Cardiac fibroblast (primary cell): ENCODE measurements at regions not wholly inside any gene's neighbourhood (a gene's known extent, or its start where the extent isn't known, plus 50 kb on each side); places are given as distances from the start of the nearest gene placed in this dataset.

Source experiments
- DNase-seq, 2 donors: peaks; one replicate each; pipeline versions ENCODE4 v3.0.0 to v3.0.0-alpha.2; 2010; ENCODE audit warnings: low read depth in 2 of 2
- H3K4me3 ChIP-seq, 2 donors: replicated peaks in 1 of 2; 1 replicate in 1 of 2; 2 replicates in 1 of 2; pipeline ENCODE4 v1.5.1; 2011; ENCODE audit warnings: low read depth in 2 of 2, low read length in 2 of 2, mild to moderate bottlenecking in 2 of 2, moderate library complexity in 1 of 2
- TF ChIP-seq, protein P1 (sequence below): IDR thresholded peaks from one replicate; pipeline ENCODE4 v1.5.1; 2011; ENCODE audit warnings: low read depth, mild to moderate bottlenecking, low read length, inconsistent platforms

DNA sequence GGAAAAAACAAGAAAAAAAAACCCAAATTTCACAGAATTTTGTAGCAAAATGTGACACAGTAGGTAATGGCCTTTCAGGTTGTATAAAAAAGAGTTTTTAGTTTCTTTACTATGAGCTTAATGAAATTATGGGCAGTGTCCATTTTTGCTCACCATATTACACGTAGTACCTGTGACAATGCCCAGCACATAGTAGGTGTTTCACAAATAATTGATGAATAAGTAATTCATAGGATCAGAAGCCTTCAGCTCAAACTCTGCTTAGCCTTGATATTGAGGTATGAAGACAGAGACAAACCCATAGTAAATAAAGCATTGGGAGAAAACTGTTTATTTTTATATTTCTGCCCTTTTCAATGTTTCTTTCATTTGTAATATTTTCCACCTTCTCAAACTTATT, 97.2 kb downstream of the LHX9 start:
- TF ChIP-seq, protein P1, sequence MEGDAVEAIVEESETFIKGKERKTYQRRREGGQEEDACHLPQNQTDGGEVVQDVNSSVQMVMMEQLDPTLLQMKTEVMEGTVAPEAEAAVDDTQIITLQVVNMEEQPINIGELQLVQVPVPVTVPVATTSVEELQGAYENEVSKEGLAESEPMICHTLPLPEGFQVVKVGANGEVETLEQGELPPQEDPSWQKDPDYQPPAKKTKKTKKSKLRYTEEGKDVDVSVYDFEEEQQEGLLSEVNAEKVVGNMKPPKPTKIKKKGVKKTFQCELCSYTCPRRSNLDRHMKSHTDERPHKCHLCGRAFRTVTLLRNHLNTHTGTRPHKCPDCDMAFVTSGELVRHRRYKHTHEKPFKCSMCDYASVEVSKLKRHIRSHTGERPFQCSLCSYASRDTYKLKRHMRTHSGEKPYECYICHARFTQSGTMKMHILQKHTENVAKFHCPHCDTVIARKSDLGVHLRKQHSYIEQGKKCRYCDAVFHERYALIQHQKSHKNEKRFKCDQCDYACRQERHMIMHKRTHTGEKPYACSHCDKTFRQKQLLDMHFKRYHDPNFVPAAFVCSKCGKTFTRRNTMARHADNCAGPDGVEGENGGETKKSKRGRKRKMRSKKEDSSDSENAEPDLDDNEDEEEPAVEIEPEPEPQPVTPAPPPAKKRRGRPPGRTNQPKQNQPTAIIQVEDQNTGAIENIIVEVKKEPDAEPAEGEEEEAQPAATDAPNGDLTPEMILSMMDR = no peak
- no peak overlapping the region for H3K4me3 ChIP-seq
- no peak for DNase-seq

DNA sequence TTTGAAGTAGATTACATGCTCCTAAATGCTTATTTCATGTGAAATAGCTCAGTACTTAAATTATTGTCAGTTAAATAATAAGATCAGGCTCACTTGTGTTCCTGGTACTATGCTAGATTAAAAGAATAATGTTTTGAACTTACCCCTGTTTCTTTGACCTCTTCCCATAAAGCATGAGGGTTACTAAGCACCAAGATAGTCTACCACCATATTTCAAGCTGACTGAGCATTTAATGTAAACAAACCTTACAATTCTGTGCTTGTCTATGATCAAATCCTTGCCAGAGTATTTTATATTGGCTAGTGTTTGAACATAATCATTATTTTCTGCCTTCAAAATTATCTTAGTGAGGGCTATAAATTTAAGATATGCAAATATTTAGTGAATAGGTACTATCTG, 98.1 kb downstream of the LHX9 start:
- H3K4me3 ChIP-seq = no peak overlapping the region
- TF ChIP-seq, protein P1 = no peak
- no peak for DNase-seq

DNA sequence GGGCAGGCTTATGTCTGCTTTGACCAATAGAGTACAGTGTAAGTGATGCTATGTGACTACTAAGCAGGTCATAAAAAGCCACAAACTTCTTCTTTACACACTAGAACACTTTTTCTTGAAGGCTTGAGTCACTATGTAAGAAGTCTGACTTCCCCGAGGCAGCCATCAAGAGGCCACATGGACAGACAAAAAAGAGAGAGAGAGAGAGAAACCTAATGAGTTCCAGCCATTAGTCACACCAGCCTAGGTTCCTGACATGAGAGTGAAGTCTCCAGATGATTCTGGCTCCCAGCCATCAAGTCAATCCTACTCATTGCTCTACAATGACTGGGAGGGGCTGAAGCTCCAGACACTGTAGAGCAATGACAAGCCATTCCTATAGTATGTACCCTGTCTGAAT, 101.4 kb downstream of the LHX9 start:
- H3K4me3 ChIP-seq = no peak overlapping the region
- TF ChIP-seq, protein P1 = no peak
- peak; percentile 10 to 93 for DNase-seq

DNA sequence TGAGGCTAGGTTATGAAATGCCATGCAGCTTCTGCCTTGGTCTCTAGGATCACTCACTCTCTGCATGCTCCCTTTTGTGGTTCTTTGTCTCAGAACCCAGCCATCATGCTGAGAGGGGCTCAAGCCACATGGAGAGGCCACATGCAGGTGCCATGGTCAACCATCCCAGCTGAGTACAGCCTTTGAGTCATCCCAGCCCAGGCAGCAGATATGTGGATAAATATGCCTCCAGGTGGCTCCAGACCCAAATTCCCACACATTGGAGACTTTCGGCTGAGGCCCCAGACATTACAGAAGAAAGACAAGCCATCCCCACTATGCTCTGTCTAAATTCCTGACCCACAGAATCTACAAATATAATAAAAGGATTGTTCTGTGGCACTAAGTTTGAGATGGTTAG, 102.0 kb downstream of the LHX9 start:
- H3K4me3 ChIP-seq = no peak overlapping the region
- DNase-seq = no peak
- TF ChIP-seq, protein P1 = no peak

- no peak for DNase-seq
- TF ChIP-seq, protein P1 = no peak
- H3K4me3 ChIP-seq = no peak overlapping the region
Measured at GRCh38 chr1:198024336-198024735, 107.2 kb downstream of the LHX9 start.

- no peak overlapping the region for H3K4me3 ChIP-seq
- TF ChIP-seq, protein P1 = no peak
- DNase-seq = peak in 1 of 2 donors; percentile 34
Measured at GRCh38 chr1:198024782-198025181, 107.6 kb downstream of the LHX9 start.

- TF ChIP-seq, protein P1 = no peak
- H3K4me3 ChIP-seq = no peak overlapping the region
- peak; percentile 25 to 39 for DNase-seq
Measured at GRCh38 chr1:198030682-198031081, 113.5 kb downstream of the LHX9 start.
